ENCODE measurements at regions not wholly inside any gene's neighbourhood (a gene's known extent, or its start where the extent isn't known, plus 50 kb on each side); places are given as distances from the start of the nearest gene placed in this dataset.

- no peaks in the 10 kb centered on the region for H3K27me3 ChIP-seq (ENCODE audit: control insufficient read depth, insufficient read depth, low read length)
Observed at GRCh38 chr2:208570851-208571763, 164.5 kb downstream of the PTH2R start.

GRCh38 chr2:208571764-208572131 lies 165.2 kb downstream of the PTH2R start:
- DNase-seq (ENCODE audit: low read depth, low spot score), result no peak
- Histone ChIP-seq H3K4me1 (ENCODE audit: control insufficient read depth, insufficient read depth, low read length) (no peaks in the 10 kb centered on the region), H3K27me3 (ENCODE audit: control insufficient read depth, insufficient read depth, low read length) (no peaks in the 10 kb centered on the region), H3K27ac (ENCODE audit: low read length) (no peak overlapping the region), H3K36me3 (ENCODE audit: control insufficient read depth, insufficient read depth, low read length) (no peaks in the 10 kb centered on the region), H3K4me3 (ENCODE audit: low read length) (no peak overlapping the region), H3K9me3 (ENCODE audit: control insufficient read depth, insufficient read depth, low read length) (no peaks in the 10 kb centered on the region)

More at GRCh38 chr2:208570851-208571763, 164.5 kb downstream of the PTH2R start:
- H3K36me3 ChIP-seq (ENCODE audit: control insufficient read depth, insufficient read depth, low read length), result no peaks in the 10 kb centered on the region
- no peaks in the 10 kb centered on the region for H3K9me3 ChIP-seq (ENCODE audit: control insufficient read depth, insufficient read depth, low read length)
- no CpG with 5 or more reads among the region's 17 CpGs for WGBS (ENCODE audit: insufficient coverage, insufficient read length)
- no peak overlapping the region for H3K4me3 ChIP-seq (ENCODE audit: low read length)
- no peak overlapping the region for H3K27ac ChIP-seq (ENCODE audit: low read length)
- no peaks in the 10 kb centered on the region for H3K4me1 ChIP-seq (ENCODE audit: control insufficient read depth, insufficient read depth, low read length)
- DNase-seq (ENCODE audit: low read depth, low spot score), result no peak

- no CpG with 5 or more reads among the region's 1 CpG for WGBS (ENCODE audit: insufficient coverage, insufficient read length)
- Histone ChIP-seq H3K4me3 (ENCODE audit: low read length) (no peak overlapping the region), H3K27me3 (ENCODE audit: control insufficient read depth, insufficient read depth, low read length) (no peaks in the 10 kb centered on the region), H3K4me1 (ENCODE audit: control insufficient read depth, insufficient read depth, low read length) (no peaks in the 10 kb centered on the region), H3K9me3 (ENCODE audit: control insufficient read depth, insufficient read depth, low read length) (no peaks in the 10 kb centered on the region), H3K27ac (ENCODE audit: low read length) (no peak overlapping the region), H3K36me3 (ENCODE audit: control insufficient read depth, insufficient read depth, low read length) (no peaks in the 10 kb centered on the region)
- DNase-seq (ENCODE audit: low read depth, low spot score), result no peak
Observed at GRCh38 chr2:208573569-208573968, 167.0 kb downstream of the PTH2R start.

GRCh38 chr2:208579678-208580077 lies 173.1 kb downstream of the PTH2R start:
- DNase-seq (ENCODE audit: low read depth, low spot score), result no peak
- H3K4me3 ChIP-seq (ENCODE audit: low read length), result no peak overlapping the region
- no CpG with 5 or more reads among the region's 1 CpG for WGBS (ENCODE audit: insufficient coverage, insufficient read length)
- H3K27me3 ChIP-seq (ENCODE audit: control insufficient read depth, insufficient read depth, low read length), result no peaks in the 10 kb centered on the region
- no peaks in the 10 kb centered on the region for H3K36me3 ChIP-seq (ENCODE audit: control insufficient read depth, insufficient read depth, low read length)
- no peaks in the 10 kb centered on the region for H3K9me3 ChIP-seq (ENCODE audit: control insufficient read depth, insufficient read depth, low read length)
- H3K4me1 ChIP-seq (ENCODE audit: control insufficient read depth, insufficient read depth, low read length), result no peaks in the 10 kb centered on the region
- no peak overlapping the region for H3K27ac ChIP-seq (ENCODE audit: low read length)

- no peak for DNase-seq (ENCODE audit: low read depth, low spot score)
- Histone ChIP-seq H3K4me1 (ENCODE audit: control insufficient read depth, insufficient read depth, low read length) (no peaks in the 10 kb centered on the region), H3K27me3 (ENCODE audit: control insufficient read depth, insufficient read depth, low read length) (no peaks in the 10 kb centered on the region), H3K36me3 (ENCODE audit: control insufficient read depth, insufficient read depth, low read length) (no peaks in the 10 kb centered on the region), H3K9me3 (ENCODE audit: control insufficient read depth, insufficient read depth, low read length) (no peaks in the 10 kb centered on the region), H3K4me3 (ENCODE audit: low read length) (no peak overlapping the region), H3K27ac (ENCODE audit: low read length) (no peak overlapping the region)
- WGBS (ENCODE audit: insufficient coverage, insufficient read length), result no CpG with 5 or more reads among the region's 5 CpGs
Observed at GRCh38 chr2:208584378-208584985, 177.9 kb downstream of the PTH2R start.

GRCh38 chr2:208586516-208586915 lies 179.9 kb downstream of the PTH2R start:
- Histone ChIP-seq H3K4me1 (ENCODE audit: control insufficient read depth, insufficient read depth, low read length) (no peaks in the 10 kb centered on the region), H3K27ac (ENCODE audit: low read length) (no peak overlapping the region), H3K27me3 (ENCODE audit: control insufficient read depth, insufficient read depth, low read length) (no peaks in the 10 kb centered on the region), H3K4me3 (ENCODE audit: low read length) (no peak overlapping the region), H3K36me3 (ENCODE audit: control insufficient read depth, insufficient read depth, low read length) (no peaks in the 10 kb centered on the region), H3K9me3 (ENCODE audit: control insufficient read depth, insufficient read depth, low read length) (no peaks in the 10 kb centered on the region)
- WGBS (ENCODE audit: insufficient coverage, insufficient read length), result no CpG with 5 or more reads among the region's 2 CpGs
- DNase-seq (ENCODE audit: low read depth, low spot score), result no peak

- no peak overlapping the region for H3K27ac ChIP-seq (ENCODE audit: low read length)
- DNase-seq (ENCODE audit: low read depth, low spot score), result no peak
- H3K4me1 ChIP-seq (ENCODE audit: control insufficient read depth, insufficient read depth, low read length), result no peaks in the 10 kb centered on the region
- H3K9me3 ChIP-seq (ENCODE audit: control insufficient read depth, insufficient read depth, low read length), result peaks cover 2% of the 10 kb centered on the region; the same call in 1 of the 2 replicates
- H3K27me3 ChIP-seq (ENCODE audit: control insufficient read depth, insufficient read depth, low read length), result no peaks in the 10 kb centered on the region
- no peak overlapping the region for H3K4me3 ChIP-seq (ENCODE audit: low read length)
- no peaks in the 10 kb centered on the region for H3K36me3 ChIP-seq (ENCODE audit: control insufficient read depth, insufficient read depth, low read length)
Observed at GRCh38 chr2:208594642-208595385, 188.2 kb downstream of the PTH2R start.

- H3K27me3 ChIP-seq (ENCODE audit: control insufficient read depth, insufficient read depth, low read length), result no peaks in the 10 kb centered on the region
- H3K36me3 ChIP-seq (ENCODE audit: control insufficient read depth, insufficient read depth, low read length), result no peaks in the 10 kb centered on the region
- no peak overlapping the region for H3K4me3 ChIP-seq (ENCODE audit: low read length)
- no peak for DNase-seq (ENCODE audit: low read depth, low spot score)
- H3K4me1 ChIP-seq (ENCODE audit: control insufficient read depth, insufficient read depth, low read length), result no peaks in the 10 kb centered on the region
- H3K27ac ChIP-seq (ENCODE audit: low read length), result no peak overlapping the region
- peaks cover 2% of the 10 kb centered on the region; the same call in 1 of the 2 replicates for H3K9me3 ChIP-seq (ENCODE audit: control insufficient read depth, insufficient read depth, low read length)
- WGBS (ENCODE audit: insufficient coverage, insufficient read length), result no CpG with 5 or more reads among the region's 3 CpGs
Observed at GRCh38 chr2:208595386-208596275, 189.0 kb downstream of the PTH2R start.

GRCh38 chr2:208607694-208608093 lies 201.1 kb downstream of the PTH2R start:
- Histone ChIP-seq H3K9me3 (ENCODE audit: control insufficient read depth, insufficient read depth, low read length) (no peaks in the 10 kb centered on the region), H3K36me3 (ENCODE audit: control insufficient read depth, insufficient read depth, low read length) (no peaks in the 10 kb centered on the region), H3K4me1 (ENCODE audit: control insufficient read depth, insufficient read depth, low read length) (no peaks in the 10 kb centered on the region), H3K4me3 (ENCODE audit: low read length) (no peak overlapping the region), H3K27ac (ENCODE audit: low read length) (no peak overlapping the region), H3K27me3 (ENCODE audit: control insufficient read depth, insufficient read depth, low read length) (no peaks in the 10 kb centered on the region)
- no peak for DNase-seq (ENCODE audit: low read depth, low spot score)
- no CpG with 5 or more reads among the region's 4 CpGs for WGBS (ENCODE audit: insufficient coverage, insufficient read length)
